SK-N-SH treated with all-trans-retinoic acid at 6 μM for 48 hours (cell line): ENCODE measurements at regions not wholly inside any gene's neighbourhood (a gene's known extent, or its start where the extent isn't known, plus 50 kb on each side); places are given as distances from the start of the nearest gene placed in this dataset.

Experiments
- ATAC-seq: fragments of 200-7000 bp; cut with Tn5 transposase; 3 replicates; pipeline ENCODE4 v1.9.1; 2020; ENCODE audit warnings: mild to moderate bottlenecking, moderate library complexity
- ARNTL ChIP-seq: fragments of 450-650 bp; formaldehyde crosslinking; IDR thresholded peaks from 2 replicates; pipeline ENCODE4 v1.5.0; 2020; ENCODE audit warnings: low read depth, mild to moderate bottlenecking, moderate library complexity, borderline replicate concordance
- BACH2 ChIP-seq: fragments of 250-450 bp; sonication (Bioruptor Pico); IDR thresholded peaks from 2 replicates; pipeline ENCODE4 v1.9.0; 2021; ENCODE audit warnings: mild to moderate bottlenecking, borderline replicate concordance
- CREB5 ChIP-seq: fragments of 250-450 bp; sonication (Bioruptor Pico); IDR thresholded peaks from 2 replicates; pipeline ENCODE4 v1.5.1; 2020; ENCODE audit warnings: low read depth, mild to moderate bottlenecking, moderate library complexity
- CSDC2 ChIP-seq: fragments of 250-450 bp; sonication (Bioruptor Pico); IDR thresholded peaks from 2 replicates; pipeline ENCODE4 v1.5.0; 2020; ENCODE audit warnings: mild to moderate bottlenecking, moderate library complexity
- CSRNP3 ChIP-seq: fragments of 250-450 bp; sonication (Bioruptor Pico); IDR thresholded peaks from 2 replicates; pipeline ENCODE4 v1.5.1; 2021; ENCODE audit warnings: mild to moderate bottlenecking, moderate library complexity
- ESRRG ChIP-seq: fragments of 250-450 bp; sonication (Bioruptor Pico); IDR thresholded peaks from 2 replicates; pipeline ENCODE4 v1.6.1; 2021; ENCODE audit warnings: mild to moderate bottlenecking
- GLIS3 ChIP-seq: fragments of 250-450 bp; sonication (Bioruptor Pico); IDR thresholded peaks from 2 replicates; pipeline ENCODE4 v1.5.0; 2020; ENCODE audit warnings: mild to moderate bottlenecking, moderate library complexity
- ISL1 ChIP-seq: fragments of 250-450 bp; sonication (Bioruptor Pico); IDR thresholded peaks from 2 replicates; pipeline ENCODE4 v2.1.2; 2022; ENCODE audit warnings: mild to moderate bottlenecking, moderate library complexity
- OSR1 ChIP-seq: fragments of 250-450 bp; sonication (Bioruptor Pico); IDR thresholded peaks from 2 replicates; pipeline ENCODE4 v1.8.0; 2022; ENCODE audit warnings: moderate library complexity, mild to moderate bottlenecking, inconsistent platforms
- PATZ1 ChIP-seq: fragments of 250-450 bp; sonication (Bioruptor Pico); IDR thresholded peaks from 2 replicates; pipeline ENCODE4 v1.8.0; 2020; ENCODE audit warnings: mild to moderate bottlenecking, moderate library complexity, borderline replicate concordance
- POU6F1 ChIP-seq: fragments of 250-450 bp; sonication (Bioruptor Pico); IDR thresholded peaks from 2 replicates; pipeline ENCODE4 v1.8.0; 2021; ENCODE audit warnings: low read depth, mild to moderate bottlenecking, moderate library complexity, borderline replicate concordance
- SNAI2 ChIP-seq: fragments of 250-450 bp; sonication (Bioruptor Pico); IDR thresholded peaks from 2 replicates; pipeline ENCODE4 v1.5.0; 2020; ENCODE audit warnings: mild to moderate bottlenecking, moderate library complexity
- TCF4 ChIP-seq: fragments of 250-450 bp; sonication (Bioruptor Pico); IDR thresholded peaks from 2 replicates; pipeline ENCODE4 v1.8.0; 2021; ENCODE audit warnings: mild to moderate bottlenecking, moderate library complexity, borderline replicate concordance
- TOX ChIP-seq: fragments of 250-450 bp; sonication (Bioruptor Pico); IDR thresholded peaks from 2 replicates; pipeline ENCODE4 v1.8.0; 2021; ENCODE audit warnings: mild to moderate bottlenecking, moderate library complexity, borderline replicate concordance
- TSHZ2 ChIP-seq: fragments of 250-450 bp; sonication (Bioruptor Pico); IDR thresholded peaks from 2 replicates; pipeline ENCODE4 v1.5.0; 2020; ENCODE audit warnings: mild to moderate bottlenecking, moderate library complexity
- ZC3H10 ChIP-seq: fragments of 250-450 bp; sonication (Bioruptor Pico); IDR thresholded peaks from 2 replicates; pipeline ENCODE4 v1.5.1; 2021; ENCODE audit warnings: mild to moderate bottlenecking, moderate library complexity
- ZFP3 ChIP-seq: fragments of 250-450 bp; sonication (Bioruptor Pico); IDR thresholded peaks from 2 replicates; pipeline ENCODE4 v1.5.0; 2020; ENCODE audit warnings: mild to moderate bottlenecking, moderate library complexity
- ZFP30 ChIP-seq: fragments of 450-650 bp; formaldehyde crosslinking; IDR thresholded peaks from 2 replicates; pipeline ENCODE4 v1.5.0; 2022; ENCODE audit warnings: mild to moderate bottlenecking, moderate library complexity
- ZNF565 ChIP-seq: fragments of 450-650 bp; formaldehyde crosslinking; conservative IDR thresholded peaks from 2 replicates; pipeline ENCODE4 v1.5.0; 2020; ENCODE audit warnings: low read depth, mild to moderate bottlenecking, moderate library complexity
- ZNF70 ChIP-seq: fragments of 450-650 bp; formaldehyde crosslinking; IDR thresholded peaks from 2 replicates; pipeline ENCODE4 v1.5.0; 2020; ENCODE audit warnings: mild to moderate bottlenecking, moderate library complexity
- ZNF8 ChIP-seq: fragments of 450-650 bp; formaldehyde crosslinking; IDR thresholded peaks from 2 replicates; pipeline ENCODE4 v1.5.0; 2020; ENCODE audit warnings: mild to moderate bottlenecking, moderate library complexity

GRCh38 chr6:151698931-151699700, 108.4 kb upstream of the ESR1 start:
- no peak for ATAC-seq
- TF ChIP-seq POU6F1 (CRISPR knock-in tag) (no peak), ESRRG (CRISPR knock-in tag) (no peak), TCF4 (no peak), ISL1 (CRISPR knock-in tag) (no peak), ZFP3 (CRISPR knock-in tag) (no peak), ZNF70 (no peak), GLIS3 (CRISPR knock-in tag) (no peak), ZFP30 (CRISPR knock-in tag) (no peak), ZNF565 (no peak), PATZ1 (CRISPR knock-in tag) (no peak), TSHZ2 (CRISPR knock-in tag) (no peak), ZC3H10 (CRISPR knock-in tag) (no peak), TOX (CRISPR knock-in tag) (no peak), ARNTL (CRISPR knock-in tag) (no peak), OSR1 (no peak), CSRNP3 (CRISPR knock-in tag) (no peak), CSDC2 (no peak), SNAI2 (no peak)
- TF ChIP-seq, all 23 proteins: peak for 0

GRCh38 chr6:151699719-151700118, 107.8 kb upstream of the ESR1 start:
- no peak for ATAC-seq
- TF ChIP-seq GLIS3 (CRISPR knock-in tag) (no peak), CREB5 (no peak), ZNF8 (CRISPR knock-in tag) (no peak), CSRNP3 (CRISPR knock-in tag) (no peak), BACH2 (no peak), TOX (CRISPR knock-in tag) (no peak), CSDC2 (no peak), ISL1 (CRISPR knock-in tag) (no peak), ARNTL (CRISPR knock-in tag) (no peak), ZFP3 (CRISPR knock-in tag) (no peak), TSHZ2 (CRISPR knock-in tag) (no peak)
